ENCODE measurements at regions not wholly inside any gene's neighbourhood (a gene's known extent, or its start where the extent isn't known, plus 50 kb on each side); places are given as distances from the start of the nearest gene placed in this dataset.

DNA sequence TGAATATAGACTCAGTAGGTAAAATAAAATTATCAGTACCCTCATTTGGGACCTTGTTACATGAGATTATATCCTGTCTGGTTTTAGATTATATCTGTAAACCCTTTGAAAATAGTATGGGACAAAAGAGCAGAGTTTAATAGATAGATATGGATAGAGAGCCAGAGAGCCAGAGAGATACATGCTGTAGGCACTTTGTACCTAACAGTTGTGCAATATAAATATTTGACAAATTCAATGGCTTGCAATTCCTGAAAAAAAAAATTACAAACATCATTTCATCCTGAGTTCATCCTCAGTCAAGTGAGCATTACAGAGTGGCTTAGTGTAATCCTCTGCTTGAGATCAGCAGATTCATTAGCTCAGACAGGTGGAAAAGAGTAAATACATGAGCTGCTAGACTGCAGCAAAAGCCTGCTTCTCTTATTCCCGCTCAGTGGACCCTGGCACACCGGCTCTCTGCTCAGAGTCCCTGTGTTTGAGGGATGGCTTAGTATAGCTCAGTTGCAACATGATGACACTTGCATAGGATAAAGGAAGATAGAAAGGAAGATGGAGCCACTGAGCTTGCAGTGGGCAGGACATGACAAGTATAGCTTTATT lies 931.6 kb upstream of the GOT2 start:
- TF ChIP-seq POLR2A (IDR thresholded peaks at IDR 0.05; ENCODE audit: low read depth, low read length) = no peak
- no peak for TF ChIP-seq POLR2AphosphoS5 (IDR thresholded peaks at IDR 0.05; ENCODE audit: low read depth, low read length)
- TF ChIP-seq TAF1 (IDR thresholded peaks at IDR 0.05; ENCODE audit: borderline replicate concordance, low read depth, low read length) = no peak

Measured in GM12892 (cell line).